Breast epithelium (tissue), 4 donors: ENCODE measurements at regions not wholly inside any gene's neighbourhood (a gene's known extent, or its start where the extent isn't known, plus 50 kb on each side); places are given as distances from the start of the nearest gene placed in this dataset.
A peak's percentile ranks its signal among the peaks of the same experiment; 100 is the strongest.
"Not testable (repeated sequence)": the region's sequence is repeated elsewhere in the genome, so short reads cannot be mapped to it uniquely, and the experiment has no call there.

Source experiments
- DNase-seq, 2 donors: peaks; one replicate each; pipeline ENCODE4 v3.0.0-alpha.2; 2019; ENCODE audit warnings: low spot score in 2 of 2
- H3K27ac ChIP-seq, 2 donors: fragments of 200-600 bp; sonication (generic) in 1 of 2; one replicate each; pipeline ENCODE4 v1.5.1; 2016 to 2019; ENCODE audit warnings: mild to moderate bottlenecking in 1 of 2
- H3K27me3 ChIP-seq, 2 donors: fragments of 200-600 bp; sonication (generic) in 1 of 2; one replicate each; pipeline versions ENCODE4 v1.5.1 to v1.6.0; 2017 to 2019; ENCODE audit warnings: control low read depth in 1 of 2, mild to moderate bottlenecking in 1 of 2
- H3K36me3 ChIP-seq: fragments of 200-600 bp; one replicate; pipeline ENCODE4 v1.5.1; 2019
- H3K4me1 ChIP-seq, 2 donors: fragments of 200-600 bp; sonication (generic); one replicate each; pipeline ENCODE4 v1.5.1; 2016 to 2019; ENCODE audit warnings: control low read depth in 1 of 2
- H3K4me3 ChIP-seq, 3 donors: fragments of 200-600 bp; sonication (generic); 1 replicate in 2 of 3; 2 replicates in 1 of 3; pipeline ENCODE4 v1.5.1; 2016 to 2019; ENCODE audit warnings: mild to moderate bottlenecking in 3 of 3, moderate library complexity in 2 of 3
- H3K9me3 ChIP-seq, 2 donors: fragments of 200-600 bp; sonication (generic) in 1 of 2; one replicate each; pipeline ENCODE4 v1.5.1; 2016 to 2019; ENCODE audit warnings: control low read depth in 1 of 2
- CTCF ChIP-seq, 3 donors: fragments of 450-650 bp; IDR thresholded peaks; one replicate each; pipeline ENCODE4 v1.5.1; 2016 to 2017; ENCODE audit warnings: antibody characterized with exemption in 3 of 3, mild to moderate bottlenecking in 3 of 3, moderate library complexity in 3 of 3
- POLR2A ChIP-seq: fragments of 450-650 bp; IDR thresholded peaks from one replicate; pipeline ENCODE4 v1.6.1; 2016; ENCODE audit warnings: antibody characterized with exemption, mild to moderate bottlenecking, moderate library complexity
- POLR2AphosphoS5 ChIP-seq, 3 donors: sonication (generic); formaldehyde crosslinking; IDR thresholded peaks; one replicate each; pipeline ENCODE4 v1.6.1; 2017; ENCODE audit warnings: antibody characterized with exemption in 3 of 3
- intact Hi-C: fragments of 100-400 bp; cut with DNase I; formaldehyde crosslinking; loops from one replicate; pipeline ENCODE4 v1.15.1; 2023; ENCODE audit warnings: low total_unique reads

DNA sequence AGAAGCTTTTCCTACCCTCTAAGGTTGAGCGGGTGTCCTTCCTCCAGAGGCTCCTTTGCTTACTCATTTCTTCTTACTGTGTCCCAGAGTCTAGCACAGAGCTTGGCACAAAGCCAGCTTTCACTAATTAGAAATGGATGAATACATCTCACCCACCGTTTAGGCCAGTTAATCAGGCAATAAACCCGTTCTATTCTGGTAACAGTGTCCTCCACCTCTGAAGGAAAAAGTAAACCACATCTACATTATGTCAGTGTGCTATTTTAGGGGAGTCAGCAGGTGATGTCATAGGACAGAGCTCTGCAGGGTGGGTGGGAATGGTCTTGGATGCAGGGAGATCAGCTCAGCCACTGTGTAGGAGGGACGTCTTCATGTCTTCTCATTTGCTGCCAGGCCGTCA is 109.2 kb downstream of the OSTF1 start:
- H3K36me3 ChIP-seq, result no peaks in the 10 kb centered on the region
- H3K27ac ChIP-seq, result no peak overlapping the region
- TF ChIP-seq CTCF (IDR thresholded peaks at IDR 0.05), result no peak
- TF ChIP-seq POLR2AphosphoS5 (IDR thresholded peaks at IDR 0.05), result no peak
- no peak for TF ChIP-seq POLR2A
- intact Hi-C loops, result no loop called here
- H3K27me3 ChIP-seq, result no peaks in the 10 kb centered on the region
- no peaks in the 10 kb centered on the region for H3K4me1 ChIP-seq
- H3K4me3 ChIP-seq, result no peak overlapping the region
- H3K9me3 ChIP-seq, result no peaks in the 10 kb centered on the region
- no peak for DNase-seq

GRCh38 chr9:75198436-75198835 is 110.1 kb downstream of the OSTF1 start:
- Histone ChIP-seq H3K27me3 (no peaks in the 10 kb centered on the region), H3K4me3 (no peak overlapping the region)

GRCh38 chr9:75200892-75201470 is 112.7 kb downstream of the OSTF1 start:
- H3K9me3 ChIP-seq, result no peaks in the 10 kb centered on the region
- H3K4me3 ChIP-seq, result no peak overlapping the region
- no peak overlapping the region for H3K27ac ChIP-seq
- no peaks in the 10 kb centered on the region for H3K4me1 ChIP-seq
- intact Hi-C loops, result no loop called here
- no peak for DNase-seq
- H3K36me3 ChIP-seq, result no peaks in the 10 kb centered on the region
- no peaks in the 10 kb centered on the region for H3K27me3 ChIP-seq
- no peak for TF ChIP-seq POLR2A
- TF ChIP-seq POLR2AphosphoS5 (IDR thresholded peaks at IDR 0.05), result no peak
- TF ChIP-seq CTCF (IDR thresholded peaks at IDR 0.05), result peak; percentile 51 to 71 (median 69)

More at GRCh38 chr9:75198436-75198835, 110.1 kb downstream of the OSTF1 start:
- no peak for DNase-seq
- Histone ChIP-seq H3K9me3 (no peaks in the 10 kb centered on the region), H3K36me3 (no peaks in the 10 kb centered on the region), H3K27ac (no peak overlapping the region), H3K4me1 (no peaks in the 10 kb centered on the region)
- no peak for TF ChIP-seq CTCF (IDR thresholded peaks at IDR 0.05)
- no peak for TF ChIP-seq POLR2AphosphoS5 (IDR thresholded peaks at IDR 0.05)
- no peak for TF ChIP-seq POLR2A
- intact Hi-C loops, result no loop called here

DNA sequence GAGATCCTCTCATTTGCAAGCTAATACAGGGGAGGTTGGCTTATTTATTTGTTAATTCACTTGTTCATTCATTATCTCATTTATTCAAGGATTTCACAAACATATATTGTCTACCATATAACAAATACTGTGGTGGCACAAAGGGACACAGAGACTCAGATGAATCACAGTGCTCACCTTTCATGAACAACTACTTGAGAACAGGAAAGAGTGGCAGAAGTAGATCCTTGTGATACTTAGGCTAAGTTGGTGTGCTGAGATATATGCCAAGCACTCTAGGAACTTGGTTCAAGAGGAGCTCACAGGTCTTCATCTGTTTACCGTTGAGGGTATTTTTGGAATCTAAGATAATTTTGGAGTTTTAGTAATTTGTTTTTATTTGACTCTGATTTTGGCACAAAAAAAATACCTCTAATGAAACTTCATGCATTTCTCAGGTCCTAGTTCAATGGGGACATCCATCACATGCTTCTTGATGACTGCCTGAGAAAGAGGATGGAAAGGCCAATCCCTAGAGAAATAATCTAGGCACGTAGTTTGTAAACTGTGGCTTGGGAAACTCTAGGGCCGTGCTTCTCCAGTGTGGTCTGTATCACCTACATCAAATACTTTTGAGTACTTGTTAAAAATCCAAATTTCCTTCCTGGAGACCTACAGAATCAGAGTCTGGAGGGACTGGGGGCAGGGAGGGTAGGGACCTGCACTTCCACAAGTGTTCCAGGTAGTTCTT is 113.3 kb downstream of the OSTF1 start:
- intact Hi-C loops, result no loop called here
- no peak for DNase-seq
- H3K4me1 ChIP-seq, result no peaks in the 10 kb centered on the region
- no peak overlapping the region for H3K4me3 ChIP-seq
- no peaks in the 10 kb centered on the region for H3K36me3 ChIP-seq
- TF ChIP-seq CTCF (IDR thresholded peaks at IDR 0.05), result no peak
- TF ChIP-seq POLR2A, result no peak
- TF ChIP-seq POLR2AphosphoS5 (IDR thresholded peaks at IDR 0.05), result no peak
- H3K27me3 ChIP-seq, result no peaks in the 10 kb centered on the region
- H3K9me3 ChIP-seq, result no peaks in the 10 kb centered on the region
- H3K27ac ChIP-seq, result no peak overlapping the region

- H3K27ac ChIP-seq, DNase-seq, H3K27me3 ChIP-seq, H3K9me3 ChIP-seq, H3K4me1 ChIP-seq, intact Hi-C loops, H3K36me3 ChIP-seq, H3K4me3 ChIP-seq: not testable (repeated sequence)
Measured at GRCh38 chr9:75207997-75208396, 119.7 kb downstream of the OSTF1 start.
